Sigmoid colon (tissue), 4 donors: ENCODE measurements at regions not wholly inside any gene's neighbourhood (a gene's known extent, or its start where the extent isn't known, plus 50 kb on each side); places are given as distances from the start of the nearest gene placed in this dataset.

Experiments used
- CTCF ChIP-seq, 4 experiments: fragments of 450-650 bp in 3 of 4; fragments of 200-600 bp in 1 of 4; IDR thresholded peaks; one replicate each; pipeline ENCODE4 v1.5.1; 2016 to 2019; ENCODE audit warnings: antibody characterized with exemption in 4 of 4, mild to moderate bottlenecking in 3 of 4, moderate library complexity in 2 of 4
- POLR2A ChIP-seq, 2 donors: fragments of 450-650 bp; IDR thresholded peaks; one replicate each; pipeline ENCODE4 v1.6.1; 2016; ENCODE audit warnings: antibody characterized with exemption in 2 of 2, mild to moderate bottlenecking in 2 of 2, moderate library complexity in 2 of 2
- POLR2AphosphoS5 ChIP-seq, 4 donors: sonication (generic); formaldehyde crosslinking; IDR thresholded peaks; one replicate each; pipeline ENCODE4 v1.6.1; 2017; ENCODE audit warnings: antibody characterized with exemption in 4 of 4

GRCh38 chr17:5772720-5773119 is 188.4 kb upstream of the NLRP1 start:
- no peak for TF ChIP-seq POLR2AphosphoS5 (IDR thresholded peaks at IDR 0.05)
- TF ChIP-seq POLR2A (IDR thresholded peaks at IDR 0.05) = no peak
- TF ChIP-seq CTCF (IDR thresholded peaks at IDR 0.05) = no peak
